ENCODE measurements at regions not wholly inside any gene's neighbourhood (a gene's known extent, or its start where the extent isn't known, plus 50 kb on each side); places are given as distances from the start of the nearest gene placed in this dataset.

GRCh38 chr1:198912046-198912445 lies 273.2 kb downstream of the PTPRC start:
- in situ Hi-C loops (cut with HindIII; ENCODE audit: low sequenced_read_pairs): no loop called here
- TF ChIP-seq CTCF (IDR thresholded peaks at IDR 0.05; ENCODE audit: low read depth, low read length): no peak
- no peak overlapping the region for H3K4me3 ChIP-seq (ENCODE audit: low read depth, low read length)
- no peak for DNase-seq (ENCODE audit: low read depth, low spot score)

GRCh38 chr1:198913667-198914066 lies 274.8 kb downstream of the PTPRC start:
- no peak for TF ChIP-seq CTCF (IDR thresholded peaks at IDR 0.05; ENCODE audit: low read depth, low read length)

GRCh38 chr1:198915327-198916231 lies 276.7 kb downstream of the PTPRC start:
- TF ChIP-seq CTCF (IDR thresholded peaks at IDR 0.05; ENCODE audit: low read depth, low read length): no peak
- H3K4me3 ChIP-seq (ENCODE audit: low read depth, low read length): no peak overlapping the region
- DNase-seq (ENCODE audit: low read depth, low spot score): no peak
- in situ Hi-C loops (cut with HindIII; ENCODE audit: low sequenced_read_pairs): no loop called here

More at GRCh38 chr1:198913667-198914066, 274.8 kb downstream of the PTPRC start:
- no peak overlapping the region for H3K4me3 ChIP-seq (ENCODE audit: low read depth, low read length)
- in situ Hi-C loops (cut with HindIII; ENCODE audit: low sequenced_read_pairs): no loop called here
- DNase-seq (ENCODE audit: low read depth, low spot score): no peak

DNA sequence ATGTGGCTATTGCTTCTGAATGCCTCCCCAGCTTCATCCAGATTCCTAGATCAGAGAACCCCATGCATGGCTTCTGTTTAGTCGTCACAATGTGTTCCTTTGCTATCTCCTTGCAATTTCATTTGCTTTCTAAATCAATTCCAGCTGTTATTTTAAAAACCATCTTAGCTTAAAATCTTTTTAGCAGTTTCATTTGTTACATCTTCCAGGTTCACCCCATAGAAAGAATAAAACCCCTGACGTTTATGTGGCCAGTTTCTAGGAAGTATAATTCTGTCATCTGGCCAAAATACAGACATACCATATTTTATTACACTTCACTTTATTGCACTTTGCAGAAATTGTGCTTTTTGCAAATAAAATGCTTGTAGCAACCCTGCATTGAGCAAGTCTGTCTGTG lies 278.4 kb downstream of the PTPRC start:
- in situ Hi-C loops (cut with HindIII; ENCODE audit: low sequenced_read_pairs): no loop called here
- no peak overlapping the region for H3K4me3 ChIP-seq (ENCODE audit: low read depth, low read length)
- no peak for TF ChIP-seq CTCF (IDR thresholded peaks at IDR 0.05; ENCODE audit: low read depth, low read length)
- DNase-seq (ENCODE audit: low read depth, low spot score): no peak

DNA sequence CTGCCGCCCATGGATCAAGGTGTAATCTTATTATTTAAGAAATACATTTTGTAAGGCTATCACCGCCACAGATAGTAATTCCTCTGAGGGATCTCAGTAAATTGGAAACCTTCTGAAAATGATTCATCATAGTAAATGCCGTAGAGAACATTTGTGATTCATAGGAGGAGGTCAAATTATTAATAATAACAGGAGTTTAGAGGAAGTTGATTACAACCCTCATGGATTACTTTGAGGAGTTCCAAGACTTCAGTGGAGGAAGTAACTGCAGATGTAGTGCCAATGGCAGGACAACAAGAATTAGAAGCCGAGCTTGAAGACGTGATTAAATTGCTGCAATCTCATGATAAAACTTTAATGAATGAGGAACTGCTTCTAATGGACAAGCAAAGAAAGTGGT lies 280.1 kb downstream of the PTPRC start:
- no peak for TF ChIP-seq CTCF (IDR thresholded peaks at IDR 0.05; ENCODE audit: low read depth, low read length)
- in situ Hi-C loops (cut with HindIII; ENCODE audit: low sequenced_read_pairs): no loop called here
- H3K4me3 ChIP-seq (ENCODE audit: low read depth, low read length): no peak overlapping the region
- no peak for DNase-seq (ENCODE audit: low read depth, low spot score)

GRCh38 chr1:198919667-198920398 lies 281.0 kb downstream of the PTPRC start:
- peak; percentile 37 for DNase-seq (ENCODE audit: low read depth, low spot score)
- in situ Hi-C loops (cut with HindIII; ENCODE audit: low sequenced_read_pairs): no loop called here
- no peak overlapping the region for H3K4me3 ChIP-seq (ENCODE audit: low read depth, low read length)
- no peak for TF ChIP-seq CTCF (IDR thresholded peaks at IDR 0.05; ENCODE audit: low read depth, low read length)
